ENCODE measurements at regions not wholly inside any gene's neighbourhood (a gene's known extent, or its start where the extent isn't known, plus 50 kb on each side); places are given as distances from the start of the nearest gene placed in this dataset.

- TF ChIP-seq GATA3 (IDR thresholded peaks at IDR 0.05; ENCODE audit: low read depth, low read length) = no peak
- no peak for TF ChIP-seq GATA2 (IDR thresholded peaks at IDR 0.05; ENCODE audit: low read depth, low read length)
These were observed 2210.2 kb upstream of the PCDH20 start for GRCh38 chr13:63625869-63626268.
